Esophagus squamous epithelium (tissue), 4 donors: ENCODE measurements at regions not wholly inside any gene's neighbourhood (a gene's known extent, or its start where the extent isn't known, plus 50 kb on each side); places are given as distances from the start of the nearest gene placed in this dataset.

Experiments
- CTCF ChIP-seq, 6 experiments: fragments of 450-650 bp in 4 of 6; fragments of 200-600 bp in 2 of 6; sonication (generic) in 2 of 6; IDR thresholded peaks; one replicate each; pipeline ENCODE4 v1.5.1; 2016 to 2019; ENCODE audit warnings: antibody characterized with exemption in 6 of 6, mild to moderate bottlenecking in 4 of 6, moderate library complexity in 4 of 6
- POLR2A ChIP-seq, 4 donors: fragments of 450-650 bp; IDR thresholded peaks; one replicate each; pipeline ENCODE4 v1.6.1; 2017; ENCODE audit warnings: antibody characterized with exemption in 4 of 4, mild to moderate bottlenecking in 4 of 4, moderate library complexity in 3 of 4

- TF ChIP-seq POLR2A (IDR thresholded peaks at IDR 0.05) (no peak), CTCF (IDR thresholded peaks at IDR 0.05) (no peak)
Observed at GRCh38 chr2:38215993-38216392, 140.0 kb upstream of the CYP1B1 start.
